WTC11 (cell line): ENCODE measurements at regions not wholly inside any gene's neighbourhood (a gene's known extent, or its start where the extent isn't known, plus 50 kb on each side); places are given as distances from the start of the nearest gene placed in this dataset.

Experiments
- ATAC-seq: fragments of 200-7000 bp; cut with Tn5 transposase; 2 replicates; pipeline ENCODE4 v1.10.0; 2021; ENCODE audit warnings: mild to moderate bottlenecking, moderate library complexity
- CTCF ChIA-PET: fragments of 300-600 bp; sonication (Branson Sonifier 250); formaldehyde crosslinking; loops from one replicate; lab custom pipeline; 2021; ENCODE audit warnings: antibody characterized with exemption; lab: Charles Lee
- POLR2A ChIA-PET: fragments of 350-600 bp; sonication (Branson Sonifier 250); formaldehyde crosslinking; loops from one replicate; lab custom pipeline; 2021; ENCODE audit warnings: antibody characterized with exemption; lab: Charles Lee
- DNase-seq: peaks from one replicate; pipeline ENCODE4 v3.0.0; 2021; ENCODE audit warnings: low spot score
- H3K27ac Mint-ChIP-seq: 2 replicates; pipeline ENCODE4 v1.8.0; 2021; ENCODE audit warnings: mixed read lengths
- H3K27me3 Mint-ChIP-seq: 2 replicates; pipeline ENCODE4 v1.8.0; 2021; ENCODE audit warnings: low read depth, mild to moderate bottlenecking, moderate library complexity, mixed read lengths
- H3K36me3 Mint-ChIP-seq: 2 replicates; pipeline ENCODE4 v1.8.0; 2021; ENCODE audit warnings: mixed read lengths
- H3K4me1 Mint-ChIP-seq: 2 replicates; pipeline ENCODE4 v1.8.0; 2022; ENCODE audit warnings: mixed read lengths
- H3K4me3 Mint-ChIP-seq: 2 replicates; pipeline ENCODE4 v1.8.0; 2021; ENCODE audit warnings: mild to moderate bottlenecking, moderate library complexity, mixed read lengths
- H3K9me3 Mint-ChIP-seq: 2 replicates; pipeline ENCODE4 v1.8.0; 2021; ENCODE audit warnings: mixed read lengths
- ATF2 ChIP-seq: sonication (generic); formaldehyde crosslinking; IDR thresholded peaks from 2 replicates; pipeline ENCODE4 v1.8.1; 2022; ENCODE audit warnings: low read depth, missing genetic modification reagents, borderline replicate concordance
- CTCF ChIP-seq: fragments of 200-600 bp; IDR thresholded peaks from 2 replicates; pipeline ENCODE4 v1.8.0; 2022; ENCODE audit warnings: antibody characterized with exemption
- E2F4 ChIP-seq: sonication (generic); formaldehyde crosslinking; IDR thresholded peaks from 2 replicates; pipeline ENCODE4 v1.8.1; 2022; ENCODE audit warnings: low read depth, mild to moderate bottlenecking, moderate library complexity, missing genetic modification reagents, borderline replicate concordance
- ERG ChIP-seq: fragments of 250-450 bp; sonication (Bioruptor Pico); IDR thresholded peaks from 2 replicates; pipeline ENCODE4 v1.8.0; 2021; ENCODE audit warnings: mild to moderate bottlenecking
- FOXJ3 ChIP-seq: sonication (generic); formaldehyde crosslinking; IDR thresholded peaks from 2 replicates; pipeline ENCODE4 v1.9.0; 2021; ENCODE audit warnings: missing genetic modification reagents, mild to moderate bottlenecking, borderline replicate concordance
- FOXK1 ChIP-seq: sonication (generic); formaldehyde crosslinking; IDR thresholded peaks from 2 replicates; pipeline ENCODE4 v1.8.0; 2022; ENCODE audit warnings: mild to moderate bottlenecking, moderate library complexity, missing genetic modification reagents
- HMGA2 ChIP-seq: fragments of 250-450 bp; sonication (Bioruptor Pico); IDR thresholded peaks from 2 replicates; pipeline ENCODE4 v1.4.0; 2021; ENCODE audit warnings: mild to moderate bottlenecking, moderate library complexity
- HMGXB4 ChIP-seq: sonication (generic); formaldehyde crosslinking; IDR thresholded peaks from 2 replicates; pipeline ENCODE4 v1.8.1; 2023; ENCODE audit warnings: mild to moderate bottlenecking, moderate library complexity, missing genetic modification reagents
- IRF2 ChIP-seq: sonication (generic); formaldehyde crosslinking; IDR thresholded peaks from 2 replicates; pipeline ENCODE4 v1.8.0; 2022; ENCODE audit warnings: low read depth, missing genetic modification reagents, borderline replicate concordance
- JUN ChIP-seq: sonication (generic); formaldehyde crosslinking; IDR thresholded peaks from 2 replicates; pipeline ENCODE4 v1.8.0; 2023; ENCODE audit warnings: mild to moderate bottlenecking, missing genetic modification reagents
- KAT7 ChIP-seq: sonication (generic); formaldehyde crosslinking; IDR thresholded peaks from 2 replicates; pipeline ENCODE4 v1.8.1; 2023; ENCODE audit warnings: missing genetic modification reagents, mild to moderate bottlenecking, borderline replicate concordance
- MXD4 ChIP-seq: fragments of 250-450 bp; sonication (Bioruptor Pico); IDR thresholded peaks from 2 replicates; pipeline ENCODE4 v1.8.0; 2021; ENCODE audit warnings: mild to moderate bottlenecking, moderate library complexity, borderline replicate concordance
- MYBL2 ChIP-seq: sonication (generic); formaldehyde crosslinking; IDR thresholded peaks from 2 replicates; pipeline ENCODE4 v1.8.1; 2023; ENCODE audit warnings: mild to moderate bottlenecking, moderate library complexity, missing genetic modification reagents
- NFATC4 ChIP-seq: fragments of 250-450 bp; sonication (Bioruptor Pico); IDR thresholded peaks from 2 replicates; pipeline ENCODE4 v1.9.0; 2021; ENCODE audit warnings: mild to moderate bottlenecking
- NFYB ChIP-seq: sonication (generic); formaldehyde crosslinking; conservative IDR thresholded peaks from 2 replicates; pipeline ENCODE4 v1.8.0; 2022; ENCODE audit warnings: low read depth, missing genetic modification reagents
- OVOL2 ChIP-seq: fragments of 250-450 bp; sonication (Bioruptor Pico); IDR thresholded peaks from 2 replicates; pipeline ENCODE4 v1.9.0; 2021; ENCODE audit warnings: mild to moderate bottlenecking, borderline replicate concordance
- SOX15 ChIP-seq: fragments of 250-450 bp; sonication (Bioruptor Pico); IDR thresholded peaks from 2 replicates; pipeline ENCODE4 v1.9.0; 2021; ENCODE audit warnings: mild to moderate bottlenecking
- SP1 ChIP-seq: sonication (generic); formaldehyde crosslinking; conservative IDR thresholded peaks from 2 replicates; pipeline ENCODE4 v1.8.1; 2022; ENCODE audit warnings: missing genetic modification reagents
- TEAD1 ChIP-seq: sonication (generic); formaldehyde crosslinking; IDR thresholded peaks from 2 replicates; pipeline ENCODE4 v1.8.0; 2022; ENCODE audit warnings: mild to moderate bottlenecking, missing genetic modification reagents
- TP53 ChIP-seq: sonication (generic); formaldehyde crosslinking; IDR thresholded peaks from 2 replicates; pipeline ENCODE4 v1.8.1; 2023; ENCODE audit warnings: mild to moderate bottlenecking, missing genetic modification reagents
- ZBTB43 ChIP-seq: sonication (generic); formaldehyde crosslinking; IDR thresholded peaks from 2 replicates; pipeline ENCODE4 v1.8.1; 2023; ENCODE audit warnings: mild to moderate bottlenecking, missing genetic modification reagents
- ZMAT4 ChIP-seq: fragments of 250-450 bp; sonication (Bioruptor Pico); IDR thresholded peaks from 2 replicates; pipeline ENCODE4 v1.9.0; 2021; ENCODE audit warnings: mild to moderate bottlenecking
- ZNF121 ChIP-seq: sonication (generic); formaldehyde crosslinking; IDR thresholded peaks from 2 replicates; pipeline ENCODE4 v1.8.0; 2023; ENCODE audit warnings: missing genetic modification reagents
- ZNF263 ChIP-seq: sonication (generic); formaldehyde crosslinking; IDR thresholded peaks from 2 replicates; pipeline ENCODE4 v1.8.1; 2022; ENCODE audit warnings: low read depth, mild to moderate bottlenecking, moderate library complexity, missing genetic modification reagents
- ZNF423 ChIP-seq: fragments of 250-450 bp; sonication (Bioruptor Pico); IDR thresholded peaks from 2 replicates; pipeline ENCODE4 v2.1.2; 2022; ENCODE audit warnings: mild to moderate bottlenecking, moderate library complexity
- ZNF512 ChIP-seq: sonication (generic); formaldehyde crosslinking; IDR thresholded peaks from 2 replicates; pipeline ENCODE4 v1.8.1; 2022; ENCODE audit warnings: missing genetic modification reagents, borderline replicate concordance

GRCh38 chr7:116342125-116342524 is 131.8 kb downstream of the TES start:
- ChIA-PET CTCF (no interaction called here), POLR2A (no interaction called here)
- Mint-ChIP-seq H3K36me3 (no peaks in the 10 kb centered on the region), H3K9me3 (peaks cover 6% of the 10 kb centered on the region; the same call in 1 of the 2 replicates), H3K27me3 (no peaks in the 10 kb centered on the region; the same call in 1 of the 2 replicates), H3K4me3 (no peak overlapping the region), H3K4me1 (no peaks in the 10 kb centered on the region), H3K27ac (no peak overlapping the region)
- no peak for DNase-seq
- no peak for ATAC-seq
- TF ChIP-seq IRF2 (CRISPR knock-in tag) (no peak), E2F4 (CRISPR knock-in tag) (no peak), HMGA2 (CRISPR knock-in tag) (no peak), ZNF121 (CRISPR knock-in tag) (no peak), SP1 (no peak), TEAD1 (CRISPR knock-in tag) (no peak), SOX15 (CRISPR knock-in tag) (no peak), CTCF (no peak), FOXJ3 (CRISPR knock-in tag) (no peak), MYBL2 (CRISPR knock-in tag) (no peak), JUN (CRISPR knock-in tag) (no peak), TP53 (CRISPR knock-in tag) (no peak), ERG (CRISPR knock-in tag) (no peak), NFYB (CRISPR knock-in tag) (no peak), FOXK1 (CRISPR knock-in tag) (no peak)

GRCh38 chr7:116347151-116347832 is 137.0 kb downstream of the TES start:
- H3K4me1 Mint-ChIP-seq: no peaks in the 10 kb centered on the region
- no peaks in the 10 kb centered on the region; the same call in 1 of the 2 replicates for H3K36me3 Mint-ChIP-seq
- H3K27me3 Mint-ChIP-seq: no peaks in the 10 kb centered on the region; the same call in 1 of the 2 replicates
- peaks cover 25% of the 10 kb centered on the region for H3K9me3 Mint-ChIP-seq
- H3K27ac Mint-ChIP-seq: no peak overlapping the region
- no peak overlapping the region for H3K4me3 Mint-ChIP-seq
- DNase-seq (no peak), ATAC-seq (no peak)
- POLR2A ChIA-PET: no interaction called here
- CTCF ChIA-PET: no interaction called here
- TF ChIP-seq MXD4 (no peak), TP53 (CRISPR knock-in tag) (no peak), ZNF423 (CRISPR knock-in tag) (no peak), ZMAT4 (CRISPR knock-in tag) (no peak), KAT7 (CRISPR knock-in tag) (no peak), ZNF263 (no peak), HMGXB4 (CRISPR knock-in tag) (no peak), ZBTB43 (CRISPR knock-in tag) (no peak), OVOL2 (CRISPR knock-in tag) (no peak), NFATC4 (CRISPR knock-in tag) (no peak), ATF2 (no peak), ZNF512 (CRISPR knock-in tag) (no peak)
